Tibial artery (tissue), 4 donors: ENCODE measurements at regions not wholly inside any gene's neighbourhood (a gene's known extent, or its start where the extent isn't known, plus 50 kb on each side); places are given as distances from the start of the nearest gene placed in this dataset.
"Not testable (repeated sequence)": the region's sequence is repeated elsewhere in the genome, so short reads cannot be mapped to it uniquely, and the experiment has no call there.

Experiments
- DNase-seq, 2 donors: peaks; one replicate each; pipeline ENCODE4 v3.0.0-alpha.2; 2019
- H3K27ac ChIP-seq, 2 donors: fragments of 200-600 bp; sonication (generic) in 1 of 2; 1 replicate in 1 of 2; 2 replicates in 1 of 2; pipeline ENCODE4 v1.5.1; 2018 to 2019; ENCODE audit warnings: mild to moderate bottlenecking in 1 of 2
- H3K27me3 ChIP-seq, 2 donors: fragments of 200-600 bp; sonication (generic) in 1 of 2; one replicate each; pipeline versions ENCODE4 v1.5.1 to v1.6.0; 2016 to 2019
- H3K36me3 ChIP-seq, 3 donors: fragments of 200-600 bp; sonication (generic) in 2 of 3; one replicate each; pipeline ENCODE4 v1.5.1; 2016 to 2019; ENCODE audit warnings: mild to moderate bottlenecking in 2 of 3
- H3K4me1 ChIP-seq, 4 donors: fragments of 200-600 bp; sonication (generic) in 2 of 4; 1 replicate in 3 of 4; 2 replicates in 1 of 4; pipeline ENCODE4 v1.5.1; 2016 to 2019
- H3K4me3 ChIP-seq, 2 donors: fragments of 200-600 bp; sonication (generic) in 1 of 2; 1 replicate in 1 of 2; 2 replicates in 1 of 2; pipeline ENCODE4 v1.5.1; 2018 to 2019; ENCODE audit warnings: mild to moderate bottlenecking in 2 of 2
- H3K9me3 ChIP-seq, 3 donors: fragments of 200-600 bp; sonication (generic) in 1 of 3; one replicate each; pipeline ENCODE4 v1.5.1; 2016 to 2019
- CTCF ChIP-seq, 2 experiments: fragments of 200-600 bp in 1 of 2; fragments of 450-650 bp in 1 of 2; IDR thresholded peaks; one replicate each; pipeline ENCODE4 v1.5.1; 2017 to 2019; ENCODE audit warnings: antibody characterized with exemption in 2 of 2, mild to moderate bottlenecking in 1 of 2, moderate library complexity in 1 of 2
- intact Hi-C: fragments of 100-400 bp; cut with DNase I; formaldehyde crosslinking; loops from one replicate; pipeline ENCODE4 v1.15.0; 2023; ENCODE audit warnings: low total_unique reads

- no peak for TF ChIP-seq CTCF (IDR thresholded peaks at IDR 0.05)
- Histone ChIP-seq H3K4me3 (no peak overlapping the region), H3K4me1 (no peaks in the 10 kb centered on the region), H3K27ac (no peak overlapping the region), H3K27me3 (no peaks in the 10 kb centered on the region), H3K36me3 (no peaks in the 10 kb centered on the region), H3K9me3 (no peaks in the 10 kb centered on the region)
- intact Hi-C loops: no loop called here
- DNase-seq: no peak
These were observed 65.2 kb upstream of the CECR2 start for GRCh38 chr22:17303840-17304779.

- no peaks in the 10 kb centered on the region for H3K36me3 ChIP-seq
- intact Hi-C loops: no loop called here
- no peak overlapping the region for H3K4me3 ChIP-seq
- no peak for TF ChIP-seq CTCF (IDR thresholded peaks at IDR 0.05)
- no peaks in the 10 kb centered on the region for H3K4me1 ChIP-seq
- DNase-seq: no peak
- no peaks in the 10 kb centered on the region for H3K27me3 ChIP-seq
- no peaks in the 10 kb centered on the region for H3K9me3 ChIP-seq
- no peak overlapping the region for H3K27ac ChIP-seq
These were observed 65.8 kb upstream of the CECR2 start for GRCh38 chr22:17303441-17303839.

GRCh38 chr22:17302616-17303015, 66.6 kb upstream of the CECR2 start:
- no peak for TF ChIP-seq CTCF (IDR thresholded peaks at IDR 0.05)
- no peak for DNase-seq
- no peak overlapping the region for H3K27ac ChIP-seq
- no peaks in the 10 kb centered on the region for H3K36me3 ChIP-seq
- intact Hi-C loops: no loop called here
- no peak overlapping the region for H3K4me3 ChIP-seq
- H3K27me3 ChIP-seq: no peaks in the 10 kb centered on the region
- no peaks in the 10 kb centered on the region for H3K4me1 ChIP-seq
- no peaks in the 10 kb centered on the region for H3K9me3 ChIP-seq

GRCh38 chr22:17300926-17301325, 68.3 kb upstream of the CECR2 start:
- Histone ChIP-seq H3K9me3 (no peaks in the 10 kb centered on the region), H3K27ac (no peak overlapping the region), H3K4me1 (no peaks in the 10 kb centered on the region), H3K4me3 (no peak overlapping the region), H3K36me3 (no peaks in the 10 kb centered on the region), H3K27me3 (no peaks in the 10 kb centered on the region)
- intact Hi-C loops: no loop called here
- DNase-seq: no peak
- no peak for TF ChIP-seq CTCF (IDR thresholded peaks at IDR 0.05)

- H3K27ac ChIP-seq, H3K4me3 ChIP-seq, H3K4me1 ChIP-seq, H3K9me3 ChIP-seq, intact Hi-C loops, H3K36me3 ChIP-seq, H3K27me3 ChIP-seq: not testable (repeated sequence)
- peak in 1 of 2 donors; percentile 10 for DNase-seq
These were observed 70.3 kb upstream of the CECR2 start for GRCh38 chr22:17298805-17299502.

GRCh38 chr22:17285656-17286055, 66.4 kb upstream of the ADA2 start:
- Histone ChIP-seq H3K27me3 (peaks cover 0 to 11% of the 10 kb centered on the region in 2 donors), H3K9me3 (no peaks in the 10 kb centered on the region), H3K27ac (no peak overlapping the region), H3K4me1 (no peaks in the 10 kb centered on the region), H3K36me3 (no peaks in the 10 kb centered on the region), H3K4me3 (no peak overlapping the region)
- no peak for DNase-seq
- intact Hi-C loops: no loop called here
- no peak for TF ChIP-seq CTCF (IDR thresholded peaks at IDR 0.05)
